ENCODE measurements at regions not wholly inside any gene's neighbourhood (a gene's known extent, or its start where the extent isn't known, plus 50 kb on each side); places are given as distances from the start of the nearest gene placed in this dataset.

GRCh38 chr18:40249390-40250080, 1705.5 kb upstream of the PIK3C3 start:
- TF ChIP-seq, protein P1, sequence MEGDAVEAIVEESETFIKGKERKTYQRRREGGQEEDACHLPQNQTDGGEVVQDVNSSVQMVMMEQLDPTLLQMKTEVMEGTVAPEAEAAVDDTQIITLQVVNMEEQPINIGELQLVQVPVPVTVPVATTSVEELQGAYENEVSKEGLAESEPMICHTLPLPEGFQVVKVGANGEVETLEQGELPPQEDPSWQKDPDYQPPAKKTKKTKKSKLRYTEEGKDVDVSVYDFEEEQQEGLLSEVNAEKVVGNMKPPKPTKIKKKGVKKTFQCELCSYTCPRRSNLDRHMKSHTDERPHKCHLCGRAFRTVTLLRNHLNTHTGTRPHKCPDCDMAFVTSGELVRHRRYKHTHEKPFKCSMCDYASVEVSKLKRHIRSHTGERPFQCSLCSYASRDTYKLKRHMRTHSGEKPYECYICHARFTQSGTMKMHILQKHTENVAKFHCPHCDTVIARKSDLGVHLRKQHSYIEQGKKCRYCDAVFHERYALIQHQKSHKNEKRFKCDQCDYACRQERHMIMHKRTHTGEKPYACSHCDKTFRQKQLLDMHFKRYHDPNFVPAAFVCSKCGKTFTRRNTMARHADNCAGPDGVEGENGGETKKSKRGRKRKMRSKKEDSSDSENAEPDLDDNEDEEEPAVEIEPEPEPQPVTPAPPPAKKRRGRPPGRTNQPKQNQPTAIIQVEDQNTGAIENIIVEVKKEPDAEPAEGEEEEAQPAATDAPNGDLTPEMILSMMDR (IDR thresholded peaks at IDR 0.05), result no peak
- TF ChIP-seq POLR2A (IDR thresholded peaks at IDR 0.05), result no peak
